ENCODE measurements at regions not wholly inside any gene's neighbourhood (a gene's known extent, or its start where the extent isn't known, plus 50 kb on each side); places are given as distances from the start of the nearest gene placed in this dataset.

DNA sequence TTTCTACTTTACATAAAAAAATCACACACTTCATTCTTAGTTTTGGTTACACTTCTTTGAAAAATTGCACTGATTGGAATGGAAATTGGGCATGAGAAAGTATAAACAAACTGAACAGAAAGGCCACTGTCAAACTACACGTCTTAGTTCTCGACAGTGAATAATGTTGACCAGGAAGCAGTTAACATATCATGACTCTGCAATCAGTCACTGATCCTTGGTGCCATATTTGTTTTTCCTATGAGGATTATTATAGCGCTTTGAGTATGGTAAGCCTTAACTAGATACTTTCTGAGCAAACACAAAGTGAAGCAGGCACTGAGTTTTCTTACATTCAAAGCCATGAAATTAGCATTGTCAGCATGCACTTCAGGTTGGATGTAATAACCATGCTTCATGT is 495.1 kb upstream of the ANKRD30A start:
- no peak for TF ChIP-seq YY1 (IDR thresholded peaks at IDR 0.05; ENCODE audit: insufficient read depth, insufficient read length)
- TF ChIP-seq ZNF274 (IDR thresholded peaks at IDR 0.05; ENCODE audit: low read depth, low read length): no peak
- no peak for TF ChIP-seq SUZ12 (IDR thresholded peaks at IDR 0.05; ENCODE audit: extremely low read depth, insufficient read depth, insufficient read length)

Measured in NT2/D1 (cell line).